NT2/D1 (cell line): ENCODE measurements at regions not wholly inside any gene's neighbourhood (a gene's known extent, or its start where the extent isn't known, plus 50 kb on each side); places are given as distances from the start of the nearest gene placed in this dataset.

Source experiments
- DNase-seq: peaks from one replicate; pipeline ENCODE4 v3.0.0-alpha.2; 2011; ENCODE audit warnings: low read depth, low spot score
- H3K27me3 ChIP-seq: 2 replicates; pipeline ENCODE4 v1.6.0; 2011; ENCODE audit warnings: mild to moderate bottlenecking; ENCODE audit not compliant: insufficient read length, insufficient read depth
- H3K36me3 ChIP-seq: 2 replicates; pipeline ENCODE4 v1.6.1; 2011; ENCODE audit warnings: mild to moderate bottlenecking, low read length, mixed read lengths; ENCODE audit not compliant: insufficient read depth, insufficient read length
- H3K4me1 ChIP-seq: 2 replicates; pipeline ENCODE4 v1.5.1; 2011; ENCODE audit not compliant: insufficient read depth, insufficient read length
- H3K4me3 ChIP-seq: 2 replicates; pipeline ENCODE4 v1.5.1; 2011; ENCODE audit warnings: low read depth; ENCODE audit not compliant: insufficient read length
- H3K9ac ChIP-seq: 2 replicates; pipeline ENCODE4 v1.6.0; 2011; ENCODE audit warnings: low read depth; ENCODE audit not compliant: insufficient read length
- H3K9me3 ChIP-seq: 2 replicates; pipeline ENCODE4 v1.5.1; 2011; ENCODE audit warnings: mild to moderate bottlenecking, low read length; ENCODE audit not compliant: insufficient read depth
- SUZ12 ChIP-seq: IDR thresholded peaks from 2 replicates; pipeline ENCODE4 v1.6.1; 2011; ENCODE audit not compliant: insufficient read length, insufficient read depth; ENCODE audit errors: extremely low read depth
- YY1 ChIP-seq: IDR thresholded peaks from 2 replicates; pipeline ENCODE4 v1.6.1; 2011; ENCODE audit not compliant: insufficient read length, insufficient read depth
- ZNF274 ChIP-seq: IDR thresholded peaks from 2 replicates; pipeline ENCODE4 v1.6.1; 2011; ENCODE audit warnings: mild to moderate bottlenecking, low read depth, low read length

DNA sequence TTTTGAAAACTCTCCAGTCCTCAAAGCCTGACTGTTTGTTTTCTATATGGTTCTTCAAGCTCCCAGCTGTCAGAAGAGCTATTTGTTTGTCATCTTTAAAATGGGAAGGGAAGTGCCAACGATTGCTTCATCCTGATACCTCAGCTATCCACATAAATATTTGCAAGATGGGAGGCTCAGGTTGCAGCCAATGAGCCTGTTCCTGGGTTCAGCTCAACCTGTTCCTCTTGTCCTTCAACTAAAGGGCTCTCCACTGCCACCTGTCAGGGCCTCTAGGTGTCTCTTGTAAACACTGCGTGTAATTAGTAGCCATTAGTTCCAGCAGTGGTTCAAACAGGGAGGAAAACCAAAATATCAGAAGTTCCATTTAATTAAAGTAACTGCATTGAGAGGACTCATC, 445.1 kb downstream of the AJAP1 start:
- H3K27me3 ChIP-seq: no peaks in the 10 kb centered on the region
- no peaks in the 10 kb centered on the region for H3K4me1 ChIP-seq
- no peak overlapping the region for H3K4me3 ChIP-seq
- no peak overlapping the region for H3K9ac ChIP-seq
- H3K36me3 ChIP-seq: no peaks in the 10 kb centered on the region
- H3K9me3 ChIP-seq: peaks cover 2% of the 10 kb centered on the region; the same call in 1 of the 2 replicates
- no peak for TF ChIP-seq YY1
- no peak for TF ChIP-seq ZNF274
- TF ChIP-seq SUZ12: no peak
- no peak for DNase-seq

DNA sequence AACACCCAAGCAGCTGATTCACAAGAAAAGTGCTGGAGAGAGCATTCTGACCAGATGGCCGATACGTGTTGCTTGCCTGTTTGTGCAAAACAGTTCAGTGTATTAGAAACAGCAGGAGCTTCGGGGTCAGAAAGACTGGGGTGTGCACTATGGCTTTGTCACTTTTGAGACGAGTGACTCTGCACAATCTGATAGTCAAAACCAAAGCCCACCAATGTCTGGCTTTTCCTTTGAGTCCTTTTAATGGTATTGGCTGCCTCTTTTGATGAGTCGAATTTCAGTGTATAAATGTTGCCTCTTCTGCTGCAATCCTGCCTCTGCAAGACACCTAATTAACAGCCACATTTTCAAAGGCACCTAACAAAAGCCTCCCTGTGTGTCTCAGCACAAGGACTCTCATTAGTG, 444.6 kb downstream of the AJAP1 start:
- Histone ChIP-seq H3K36me3 (no peaks in the 10 kb centered on the region), H3K27me3 (no peaks in the 10 kb centered on the region), H3K9me3 (peaks cover 8% of the 10 kb centered on the region), H3K4me3 (no peak overlapping the region), H3K9ac (no peak overlapping the region), H3K4me1 (no peaks in the 10 kb centered on the region)
- no peak for TF ChIP-seq ZNF274
- TF ChIP-seq YY1: no peak
- no peak for TF ChIP-seq SUZ12
- DNase-seq: no peak

DNA sequence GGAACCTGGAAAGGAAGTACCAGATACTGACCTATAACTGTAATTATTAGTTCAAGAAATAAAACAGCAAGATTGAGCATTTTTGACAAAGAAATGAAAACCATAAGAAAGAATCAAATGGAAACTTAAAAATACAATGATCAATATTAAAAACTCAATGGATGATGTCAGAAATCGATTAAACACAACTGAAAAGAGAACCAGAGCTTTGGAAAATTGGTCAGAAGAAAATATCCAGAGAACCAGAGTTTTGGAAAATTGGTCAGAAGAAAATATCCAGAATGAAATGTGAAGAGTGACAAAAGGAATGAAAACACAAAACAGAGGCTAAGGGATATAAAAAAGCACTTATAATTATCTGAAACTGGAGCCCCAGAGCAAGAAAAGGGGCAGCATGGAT, 438.6 kb downstream of the AJAP1 start:
- H3K27me3 ChIP-seq: no peaks in the 10 kb centered on the region
- H3K36me3 ChIP-seq: no peaks in the 10 kb centered on the region
- H3K4me3 ChIP-seq: no peak overlapping the region
- peaks cover 29% of the 10 kb centered on the region for H3K9me3 ChIP-seq
- DNase-seq: no peak
- TF ChIP-seq SUZ12 (no peak), ZNF274 (no peak), YY1 (no peak)
- no peak overlapping the region for H3K9ac ChIP-seq
- H3K4me1 ChIP-seq: no peaks in the 10 kb centered on the region

DNA sequence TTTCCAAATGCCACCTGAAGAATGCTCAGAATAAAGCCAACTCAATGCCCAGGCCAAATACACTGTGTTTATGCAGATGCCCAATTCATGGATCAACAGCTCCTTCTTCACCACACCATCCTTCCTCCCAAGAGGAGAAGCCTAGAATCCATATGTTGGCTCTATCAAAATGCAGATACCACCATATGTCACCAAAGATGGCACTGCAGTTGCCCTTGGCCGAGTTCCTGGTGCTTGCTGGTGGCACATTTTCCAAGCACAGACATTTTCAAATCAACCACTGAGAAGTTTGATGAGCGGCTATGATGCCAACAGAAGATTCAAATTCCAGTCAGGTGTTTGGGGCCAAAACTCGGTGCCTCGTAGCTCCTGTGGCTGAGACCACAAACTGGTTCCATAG, 430.3 kb downstream of the AJAP1 start:
- no peaks in the 10 kb centered on the region for H3K36me3 ChIP-seq
- DNase-seq: no peak
- no peak overlapping the region for H3K4me3 ChIP-seq
- no peaks in the 10 kb centered on the region for H3K27me3 ChIP-seq
- H3K9me3 ChIP-seq: no peaks in the 10 kb centered on the region
- no peak overlapping the region for H3K9ac ChIP-seq
- no peak for TF ChIP-seq ZNF274
- TF ChIP-seq YY1: no peak
- no peak for TF ChIP-seq SUZ12
- H3K4me1 ChIP-seq: no peaks in the 10 kb centered on the region

DNA sequence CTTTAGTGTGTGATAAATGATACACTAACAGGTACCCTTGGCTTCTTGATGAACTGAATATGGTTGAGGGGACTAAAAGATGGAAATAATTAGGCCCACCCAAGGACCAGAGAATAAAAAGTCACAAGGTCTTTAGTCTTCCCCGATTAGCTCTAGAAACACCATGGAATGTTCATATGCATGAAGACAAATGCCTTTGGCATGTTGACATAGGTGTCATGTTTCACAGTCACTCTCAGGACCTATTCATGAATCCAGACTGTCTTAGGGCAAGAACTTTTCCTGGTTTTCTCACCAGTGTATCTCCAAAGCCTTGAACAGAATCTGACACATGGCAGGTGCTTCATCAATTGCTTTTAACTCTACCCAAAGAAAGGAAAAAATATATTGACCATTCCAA, 412.8 kb downstream of the AJAP1 start:
- H3K9me3 ChIP-seq: no peaks in the 10 kb centered on the region; the same call in 1 of the 2 replicates
- no peak overlapping the region for H3K9ac ChIP-seq
- DNase-seq: no peak
- no peaks in the 10 kb centered on the region for H3K27me3 ChIP-seq
- no peaks in the 10 kb centered on the region for H3K4me1 ChIP-seq
- H3K4me3 ChIP-seq: no peak overlapping the region
- TF ChIP-seq YY1: no peak
- TF ChIP-seq SUZ12: no peak
- no peak for TF ChIP-seq ZNF274
- no peaks in the 10 kb centered on the region for H3K36me3 ChIP-seq

DNA sequence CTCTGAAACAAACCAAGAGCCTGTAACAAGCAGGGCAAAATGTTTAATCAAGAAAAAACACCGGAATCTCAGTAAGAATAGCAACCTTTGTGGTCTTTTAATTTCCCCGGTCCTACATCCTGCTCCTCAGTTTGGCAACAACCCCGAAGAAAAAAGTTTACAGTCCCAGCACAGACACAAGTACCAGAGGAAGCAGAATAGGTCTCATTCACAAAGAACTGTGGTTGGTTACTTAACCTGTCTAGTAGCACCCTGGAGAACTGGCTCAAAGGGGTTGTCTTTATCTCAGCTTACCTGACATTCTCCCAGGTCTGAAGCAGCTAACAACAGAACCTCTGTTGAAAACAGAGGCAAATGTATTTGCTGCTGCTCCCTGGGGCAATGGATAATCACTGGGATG, 399.3 kb downstream of the AJAP1 start:
- Histone ChIP-seq H3K4me1 (no peaks in the 10 kb centered on the region), H3K4me3 (no peak overlapping the region), H3K27me3 (no peaks in the 10 kb centered on the region), H3K9ac (no peak overlapping the region), H3K9me3 (peaks cover 24% of the 10 kb centered on the region), H3K36me3 (no peaks in the 10 kb centered on the region)
- DNase-seq: peak; percentile 23
- TF ChIP-seq SUZ12: no peak
- no peak for TF ChIP-seq YY1
- TF ChIP-seq ZNF274: no peak

DNA sequence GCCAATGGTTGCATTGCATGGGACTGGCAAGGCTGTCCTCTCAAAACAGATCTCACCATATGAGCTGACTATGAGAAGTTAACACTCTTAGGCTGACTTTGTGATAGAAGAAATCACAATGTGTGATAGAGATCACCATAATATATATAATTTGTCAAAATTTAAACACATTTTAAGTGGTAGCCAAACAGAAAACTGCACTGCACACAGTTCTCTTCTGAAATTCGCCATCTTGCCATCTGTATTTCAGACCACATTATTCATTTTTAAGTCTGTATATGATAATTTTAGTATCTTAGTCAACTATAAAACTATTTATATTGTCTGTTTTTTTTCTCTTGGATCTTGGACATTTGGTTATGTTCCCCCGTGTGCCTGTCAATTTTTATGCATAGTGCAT, 374.7 kb downstream of the AJAP1 start:
- H3K9ac ChIP-seq: no peak overlapping the region
- no peaks in the 10 kb centered on the region for H3K9me3 ChIP-seq
- no peak for TF ChIP-seq SUZ12
- TF ChIP-seq YY1: no peak
- no peak for TF ChIP-seq ZNF274
- no peak overlapping the region for H3K4me3 ChIP-seq
- no peaks in the 10 kb centered on the region for H3K4me1 ChIP-seq
- H3K27me3 ChIP-seq: no peaks in the 10 kb centered on the region
- H3K36me3 ChIP-seq: no peaks in the 10 kb centered on the region
- no peak for DNase-seq
